GM21529 (cell line): ENCODE measurements at regions not wholly inside any gene's neighbourhood (a gene's known extent, or its start where the extent isn't known, plus 50 kb on each side); places are given as distances from the start of the nearest gene placed in this dataset.
"Not testable (repeated sequence)": the region's sequence is repeated elsewhere in the genome, so short reads cannot be mapped to it uniquely, and the experiment has no call there.

Experiments
- ATAC-seq: cut with Tn5 transposase; IDR thresholded peaks from one replicate; pipeline ENCODE4 v1.9.1; 2021; ENCODE audit not compliant: unreplicated experiment

DNA sequence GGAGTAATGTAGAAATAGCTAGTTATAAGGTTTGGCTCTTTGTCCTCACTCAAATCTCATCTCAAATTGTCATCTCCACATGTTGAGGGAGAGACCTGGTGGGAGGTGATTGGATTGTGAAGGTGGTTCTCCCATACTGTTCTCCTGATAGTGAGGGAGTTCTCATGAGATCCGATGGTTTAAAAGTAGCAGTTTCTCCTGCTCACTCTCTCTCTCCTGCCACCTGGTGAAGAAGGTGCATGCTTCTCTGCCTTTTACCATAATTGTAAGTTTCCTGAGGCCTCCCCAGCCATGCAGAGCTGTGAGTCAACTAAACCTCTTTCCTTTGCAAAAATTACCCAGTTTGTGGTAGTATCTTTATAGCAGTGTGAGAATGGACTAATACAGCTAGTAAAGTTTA lies 849.4 kb downstream of the DACH1 start:
- no peak for ATAC-seq

DNA sequence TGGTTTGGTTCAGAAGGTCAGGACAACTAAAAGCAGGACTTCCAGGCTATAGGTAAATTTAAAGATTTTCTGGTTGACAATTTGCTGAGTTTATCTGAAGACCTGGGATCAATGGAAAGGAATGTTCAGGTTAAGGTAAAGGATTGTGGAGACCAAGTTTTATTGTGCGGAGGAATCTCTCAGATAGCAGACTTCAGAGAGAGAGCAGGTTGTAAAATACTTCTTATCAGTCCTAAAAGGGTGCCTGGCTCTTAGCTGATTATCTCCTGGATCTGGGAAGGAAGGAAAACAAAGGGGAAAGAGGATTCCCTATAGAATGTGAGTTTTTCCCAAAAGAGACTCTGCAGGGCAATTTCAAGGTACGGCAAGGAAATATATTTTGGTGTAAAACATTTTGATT lies 851.5 kb downstream of the DACH1 start:
- ATAC-seq = no peak

DNA sequence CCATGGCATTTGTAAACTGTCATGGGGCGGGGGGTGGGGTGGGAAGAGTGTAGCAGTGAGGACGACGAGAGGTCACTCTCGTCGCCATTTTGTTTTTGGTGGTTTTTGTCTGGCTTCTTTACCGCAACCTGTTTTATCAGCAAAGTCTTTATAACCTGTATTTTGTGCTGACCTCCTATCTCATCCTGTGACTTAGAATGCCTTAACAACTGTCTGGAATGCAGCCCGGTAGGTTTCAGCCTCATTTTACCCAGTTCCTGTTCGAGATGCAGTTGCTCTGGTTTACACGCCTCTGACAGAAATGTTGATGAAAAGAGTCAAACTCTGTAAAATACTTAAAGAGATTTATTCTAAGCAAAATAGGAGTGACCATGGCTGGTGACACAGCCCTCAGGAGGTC lies 852.0 kb downstream of the DACH1 start:
- no peak for ATAC-seq

DNA sequence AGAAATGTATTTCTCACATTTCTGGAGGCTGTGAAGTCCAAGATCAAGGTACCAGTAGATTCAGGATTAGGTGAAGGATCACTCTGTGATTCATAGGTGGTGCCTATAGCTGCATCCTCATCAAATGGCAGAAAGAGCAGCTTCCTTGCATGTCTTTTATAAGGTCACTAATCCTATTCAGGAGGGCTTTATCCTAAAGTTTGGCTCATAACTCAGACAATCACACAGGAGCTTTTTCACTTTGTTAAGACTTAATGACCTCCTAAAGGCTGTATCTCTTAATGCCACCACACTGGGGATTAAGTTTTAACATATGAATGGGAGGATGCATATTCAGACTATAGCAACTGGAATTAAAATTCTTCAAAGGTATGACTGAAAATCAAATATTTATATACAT lies 861.1 kb downstream of the DACH1 start:
- no peak for ATAC-seq

DNA sequence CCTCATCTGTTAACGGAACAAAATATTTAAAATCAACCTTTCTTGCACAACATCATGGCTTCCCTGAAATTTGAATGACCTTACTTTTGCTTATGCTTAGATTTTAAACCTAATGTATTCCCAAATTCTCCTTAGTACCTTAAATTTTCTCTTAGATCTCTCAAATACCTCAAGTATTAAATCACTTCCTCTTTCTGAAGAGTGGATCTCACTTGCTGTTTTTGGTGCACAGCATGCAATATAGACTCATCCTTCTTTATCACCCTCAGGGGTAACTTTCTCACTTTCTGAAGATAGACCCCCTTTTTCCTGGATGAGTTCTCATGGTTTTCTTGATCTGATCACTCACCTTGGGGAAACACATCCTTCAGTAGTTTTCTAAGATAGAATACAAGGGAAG lies 871.7 kb downstream of the DACH1 start:
- ATAC-seq = no peak

DNA sequence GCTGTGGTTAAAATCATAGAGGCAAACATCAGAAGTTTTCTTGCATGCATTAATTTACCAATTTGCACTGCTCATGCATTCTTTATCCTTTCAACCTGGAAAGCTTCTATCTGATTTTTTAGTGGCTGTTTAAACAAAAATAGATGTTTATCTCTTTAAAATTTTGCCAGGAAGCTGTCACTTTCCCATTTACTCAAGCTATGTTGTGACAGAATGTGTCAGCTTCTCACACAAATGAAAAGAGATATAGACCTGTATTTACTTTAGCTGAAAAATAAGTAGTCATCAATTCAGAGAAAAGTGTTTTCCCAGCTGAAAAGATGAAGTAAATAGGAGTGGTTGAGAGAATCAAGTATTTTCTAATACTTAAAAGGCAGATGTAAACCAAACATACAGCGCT lies 872.8 kb downstream of the DACH1 start:
- no peak for ATAC-seq

DNA sequence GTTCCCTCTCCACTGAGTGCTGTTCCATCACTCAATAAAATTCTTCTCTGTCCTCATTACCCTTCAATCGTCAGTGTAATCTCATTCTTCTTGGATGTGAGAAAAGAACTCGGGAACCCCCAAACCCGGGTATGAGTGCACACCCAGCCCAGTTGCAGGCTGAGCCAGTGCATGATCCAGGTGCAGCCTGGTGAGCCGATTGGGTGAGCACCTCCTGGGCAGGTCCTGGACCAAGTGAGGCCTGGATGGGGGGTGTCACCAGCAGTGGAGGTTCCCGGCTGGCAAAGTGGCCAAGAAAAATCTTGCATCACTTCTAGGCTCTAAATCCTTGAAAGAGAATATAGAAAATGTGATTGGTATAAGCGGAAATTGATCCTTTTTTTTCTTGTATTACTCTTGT lies 878.8 kb upstream of the KLHL1 start:
- no peak for ATAC-seq

DNA sequence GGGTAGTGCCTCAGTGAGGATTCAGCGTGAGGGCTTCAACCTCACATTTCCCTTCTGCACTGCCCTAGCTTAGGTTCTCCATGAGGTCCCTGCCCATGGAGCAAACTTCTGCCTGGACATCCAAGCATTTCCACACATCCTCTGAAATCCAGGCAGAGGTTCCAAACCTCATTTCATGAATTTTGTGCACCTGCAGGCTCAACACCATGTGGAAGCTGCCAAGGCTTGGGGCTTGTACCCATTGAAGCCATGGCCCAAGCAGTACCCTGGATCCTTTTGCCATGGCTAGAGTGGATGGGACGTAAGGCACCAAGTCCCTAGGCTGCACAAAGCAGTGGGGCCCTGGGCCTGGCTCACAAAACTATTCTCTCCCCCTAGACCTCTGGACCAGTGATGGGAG lies 877.1 kb upstream of the KLHL1 start:
- ATAC-seq = no peak

DNA sequence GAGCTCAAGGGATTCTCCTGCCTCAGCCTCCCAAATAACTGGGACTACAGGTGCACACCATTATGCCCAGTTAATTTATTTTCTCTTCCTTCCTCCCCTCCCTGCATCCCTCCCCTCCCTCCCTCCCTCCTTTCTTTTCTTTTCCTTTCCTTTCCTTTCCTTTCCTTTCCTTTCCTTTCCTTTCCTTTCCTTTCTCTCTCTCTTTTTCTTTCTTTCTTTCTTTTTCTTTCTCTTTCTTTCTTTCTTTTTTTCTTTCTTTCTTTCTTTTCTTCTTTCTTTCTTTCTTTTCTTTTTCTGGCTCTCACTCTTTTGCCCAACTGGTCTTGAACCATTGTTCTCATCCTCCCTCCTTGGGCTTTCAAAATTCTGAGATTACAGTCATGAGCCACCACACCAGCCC lies 873.0 kb upstream of the KLHL1 start:
- not testable (repeated sequence) for ATAC-seq

DNA sequence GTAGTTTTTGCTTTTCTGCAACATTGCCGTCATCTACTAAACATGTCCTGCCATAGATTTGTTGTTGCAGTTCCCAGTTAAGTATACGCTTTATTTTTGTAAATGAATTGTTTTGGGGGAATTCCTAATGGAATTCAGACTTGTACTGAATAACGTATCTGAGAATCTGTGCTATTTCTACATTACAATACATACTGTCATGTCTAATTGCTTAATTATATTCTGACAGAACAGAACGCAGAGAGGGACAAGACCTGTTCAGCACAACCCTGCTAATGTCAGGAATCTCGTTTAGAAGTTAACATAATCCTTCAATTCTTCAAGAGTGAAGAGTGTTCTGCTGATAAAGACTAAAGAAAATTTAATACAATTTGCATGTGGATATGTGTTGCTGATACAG lies 861.1 kb upstream of the KLHL1 start:
- ATAC-seq = no peak

DNA sequence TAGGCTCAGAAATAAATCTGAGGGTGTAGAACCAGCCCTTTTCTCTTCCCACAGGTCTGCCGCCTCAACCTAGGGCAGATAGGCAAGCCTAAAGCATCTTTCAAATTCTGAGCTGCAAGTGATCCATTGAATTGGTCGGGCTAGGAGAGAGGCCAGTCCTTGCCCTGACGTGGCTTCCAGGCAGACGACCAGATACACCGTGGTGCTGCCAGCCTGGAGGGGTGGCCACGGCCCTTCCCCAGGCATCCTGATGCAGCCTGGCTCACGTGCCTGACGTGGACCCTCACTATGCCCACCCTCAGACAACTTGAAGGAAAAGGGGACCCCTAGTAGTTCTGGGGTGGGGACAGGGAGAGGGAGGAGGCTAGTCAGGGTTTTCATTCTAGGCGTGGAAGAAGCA lies 859.3 kb upstream of the KLHL1 start:
- ATAC-seq = no peak

DNA sequence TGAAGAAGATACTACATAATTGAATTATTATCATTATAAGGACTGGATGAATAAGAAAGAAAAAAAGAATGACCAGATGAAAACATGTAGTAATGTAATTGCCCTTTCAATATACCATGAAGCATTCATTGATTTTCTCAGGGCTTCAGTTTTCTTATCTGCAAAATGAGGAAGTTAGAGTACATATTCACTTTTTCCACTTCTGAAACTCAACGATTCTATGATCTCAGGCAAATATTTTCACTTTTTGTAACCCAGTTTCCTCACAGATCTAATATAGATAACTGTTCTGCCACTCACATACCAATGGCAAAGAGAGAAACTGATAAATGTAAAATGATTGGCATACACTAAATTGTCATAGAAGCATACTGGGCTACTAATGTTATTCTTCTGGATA lies 856.6 kb upstream of the KLHL1 start:
- ATAC-seq = no peak

DNA sequence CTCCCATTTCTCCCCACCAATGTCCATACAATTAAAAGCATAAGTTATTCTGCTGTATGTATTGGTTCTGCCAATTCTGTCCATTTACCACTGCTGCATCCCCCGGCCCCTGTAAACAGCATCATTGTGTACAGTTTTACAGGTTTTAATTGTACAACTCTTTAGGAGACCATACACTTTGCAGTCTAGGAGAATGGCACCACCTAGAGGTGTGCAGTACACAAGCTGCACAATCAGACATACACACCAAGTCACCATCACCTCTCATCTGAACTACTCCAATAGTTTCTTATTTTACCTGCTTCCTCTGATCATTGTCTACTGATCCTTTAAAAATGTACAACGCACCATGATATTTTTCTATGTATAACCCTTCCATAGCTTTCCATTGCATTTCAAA lies 855.9 kb upstream of the KLHL1 start:
- no peak for ATAC-seq

DNA sequence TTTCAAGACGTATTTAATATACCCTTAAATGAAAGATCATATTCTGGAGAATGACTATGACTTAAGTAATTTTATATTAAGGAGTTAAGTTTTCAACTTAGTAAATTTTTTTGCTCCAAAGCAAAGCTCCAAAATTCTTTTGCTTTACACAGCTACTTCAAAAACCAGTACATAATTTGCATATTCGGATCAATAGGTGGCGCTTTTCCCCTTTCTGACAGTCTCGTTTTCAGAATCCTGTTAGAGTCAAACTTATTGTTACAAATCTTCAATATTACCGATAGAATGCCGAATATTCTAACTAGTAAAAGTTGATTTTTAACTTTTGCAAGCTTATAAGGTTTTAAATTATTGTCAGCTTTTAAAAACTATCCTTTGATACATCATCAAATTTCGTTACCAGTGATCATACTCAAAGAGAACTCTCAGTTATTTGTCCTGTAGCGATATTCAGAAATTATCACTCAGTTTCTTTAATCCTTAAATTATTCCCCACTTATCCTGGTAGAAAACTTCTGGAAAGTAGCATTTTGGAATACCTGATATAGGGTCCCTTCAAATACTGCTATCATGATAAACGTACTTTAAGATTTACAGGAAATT lies 852.7 kb upstream of the KLHL1 start:
- ATAC-seq = no peak

DNA sequence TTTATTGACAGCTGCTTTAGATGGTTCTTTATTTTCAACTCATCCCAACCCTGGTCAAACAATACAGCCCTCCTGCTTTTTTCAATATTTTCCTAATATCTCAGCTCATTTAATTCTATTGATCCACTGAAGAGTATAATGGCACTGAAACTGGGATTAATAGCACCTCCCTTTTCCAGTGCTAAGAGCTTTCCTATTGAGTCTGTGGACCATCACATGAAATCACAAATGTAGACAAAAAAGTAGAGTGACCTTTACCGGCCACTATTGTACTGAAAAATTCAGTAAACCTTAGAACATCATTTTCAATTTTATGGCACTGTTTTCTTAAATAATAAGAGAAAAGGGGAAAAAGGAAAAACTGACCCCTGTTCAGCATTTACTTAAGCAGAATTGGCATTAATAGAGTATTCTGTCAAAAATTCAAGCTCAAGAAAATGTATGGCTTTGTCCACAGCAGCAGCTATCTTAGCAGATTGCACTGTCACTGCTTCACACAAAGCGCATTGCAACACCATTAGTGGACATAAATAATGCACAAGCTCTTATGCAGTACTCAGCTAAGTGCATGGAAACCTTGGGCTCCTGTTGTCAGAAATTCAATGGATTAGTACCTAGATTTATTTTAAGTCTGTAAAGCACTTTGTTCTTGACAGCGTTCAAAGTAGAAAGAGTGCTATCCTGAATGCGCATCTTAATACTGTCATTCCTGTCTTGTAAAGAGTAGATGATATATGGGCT lies 851.0 kb upstream of the KLHL1 start:
- ATAC-seq = no peak

DNA sequence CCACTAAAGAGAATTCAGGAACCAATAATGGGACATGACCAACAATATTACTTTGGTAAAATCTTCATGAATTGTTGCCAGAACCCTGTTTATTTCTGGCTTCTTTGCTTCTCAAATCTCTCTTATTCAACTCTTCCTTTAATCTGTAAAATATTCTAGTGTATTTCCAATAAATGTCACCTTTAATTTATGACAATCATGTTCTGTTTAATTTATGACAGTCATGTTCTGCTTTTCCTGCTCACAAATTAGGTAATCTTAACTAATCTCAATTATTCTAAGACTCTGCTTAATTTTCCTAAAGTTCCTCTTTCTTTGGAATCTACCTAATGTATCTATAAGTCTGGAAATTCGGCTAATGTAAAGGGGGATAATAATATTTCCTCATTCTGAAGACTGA lies 847.6 kb upstream of the KLHL1 start:
- no peak for ATAC-seq

DNA sequence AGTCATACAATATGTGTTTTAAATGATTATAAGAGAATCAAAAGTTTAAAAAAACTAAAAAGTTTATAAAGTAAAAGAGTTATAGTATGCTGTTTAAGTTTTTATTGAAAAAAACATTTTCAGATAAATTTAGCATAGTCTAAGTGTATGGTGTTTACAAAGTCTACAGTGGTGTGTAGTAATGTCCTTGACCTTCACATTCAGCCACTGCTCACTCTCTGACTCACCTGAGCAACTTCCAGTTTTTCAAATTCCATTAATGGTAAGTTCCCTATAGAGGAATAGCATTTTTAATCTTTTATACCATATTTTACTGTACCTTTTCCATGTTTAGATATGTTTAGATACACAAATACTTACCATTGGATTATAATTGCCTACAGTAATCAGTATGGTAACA lies 842.4 kb upstream of the KLHL1 start:
- no peak for ATAC-seq

DNA sequence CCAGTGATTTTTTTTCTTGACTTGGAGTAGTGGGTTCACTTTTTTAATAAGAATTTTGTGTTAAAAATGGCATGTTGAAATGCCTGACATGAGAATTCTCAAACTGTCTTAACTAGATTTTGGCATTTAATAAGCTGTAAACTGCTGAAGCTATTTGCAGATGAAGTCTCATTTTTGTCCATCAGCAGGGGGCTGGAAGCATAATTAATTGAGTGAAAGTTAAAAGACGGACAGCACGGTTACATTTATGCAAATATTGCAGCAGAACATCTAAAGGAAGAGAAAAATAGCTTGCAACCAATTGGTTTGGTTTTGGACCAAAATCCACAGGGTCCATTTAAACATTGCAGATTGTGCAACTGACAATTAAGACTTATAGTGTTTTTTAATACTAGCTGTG lies 837.3 kb upstream of the KLHL1 start:
- no peak for ATAC-seq

DNA sequence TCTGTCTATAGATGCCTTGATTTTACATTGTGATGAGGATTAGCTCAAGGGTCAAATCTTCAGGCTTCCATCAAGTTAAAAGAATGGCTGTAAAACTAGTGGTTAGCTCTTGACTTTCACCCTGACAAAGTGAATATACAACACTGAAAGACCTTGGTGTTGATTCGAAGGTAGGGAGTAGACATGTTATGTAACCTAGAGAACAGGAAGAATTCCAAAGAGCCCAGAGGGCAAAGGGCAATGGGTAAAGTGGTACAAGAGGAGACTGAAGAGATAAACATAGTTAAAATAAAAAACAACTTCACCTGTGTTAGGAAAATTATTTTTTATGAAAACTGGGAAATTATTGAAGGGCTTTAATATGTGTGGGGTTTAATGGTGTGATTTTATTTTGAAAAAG lies 833.2 kb upstream of the KLHL1 start:
- ATAC-seq = no peak

DNA sequence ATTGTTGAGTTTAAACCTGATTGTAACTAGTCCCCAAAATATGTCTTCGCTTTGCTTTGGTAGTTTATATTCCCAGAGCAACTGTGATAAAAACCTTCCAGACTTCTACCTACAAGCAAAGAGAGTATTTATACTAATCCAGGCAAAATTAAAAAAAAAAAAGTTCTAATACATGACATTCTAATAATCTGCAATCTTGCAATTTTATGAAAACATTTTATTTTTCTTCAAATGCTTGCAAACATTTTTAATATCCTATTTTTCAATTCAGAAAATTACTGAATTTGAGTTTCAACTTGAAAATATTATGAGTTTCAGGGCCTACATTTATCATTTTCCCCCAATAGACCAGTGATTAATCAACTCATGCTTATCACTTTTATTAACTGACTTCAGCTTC lies 830.2 kb upstream of the KLHL1 start:
- no peak for ATAC-seq

DNA sequence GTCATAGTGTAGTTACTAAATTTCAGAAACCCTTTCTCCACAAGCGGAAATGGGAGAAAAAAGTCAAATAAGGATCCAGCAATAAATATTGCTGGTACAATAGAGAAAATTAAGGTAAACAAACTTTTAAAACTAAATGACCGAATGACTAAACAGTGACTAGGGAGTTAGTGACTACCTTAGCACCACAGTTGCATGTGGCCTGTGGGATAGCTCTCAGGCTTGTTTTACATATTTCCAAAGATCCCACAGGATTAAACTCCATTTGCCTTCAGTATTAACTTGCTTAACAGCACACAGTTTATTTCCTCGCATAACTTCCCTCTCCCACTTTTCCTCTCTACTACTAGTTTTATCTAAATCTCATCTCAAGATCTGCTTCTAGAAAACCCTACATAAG lies 824.3 kb upstream of the KLHL1 start:
- no peak for ATAC-seq

DNA sequence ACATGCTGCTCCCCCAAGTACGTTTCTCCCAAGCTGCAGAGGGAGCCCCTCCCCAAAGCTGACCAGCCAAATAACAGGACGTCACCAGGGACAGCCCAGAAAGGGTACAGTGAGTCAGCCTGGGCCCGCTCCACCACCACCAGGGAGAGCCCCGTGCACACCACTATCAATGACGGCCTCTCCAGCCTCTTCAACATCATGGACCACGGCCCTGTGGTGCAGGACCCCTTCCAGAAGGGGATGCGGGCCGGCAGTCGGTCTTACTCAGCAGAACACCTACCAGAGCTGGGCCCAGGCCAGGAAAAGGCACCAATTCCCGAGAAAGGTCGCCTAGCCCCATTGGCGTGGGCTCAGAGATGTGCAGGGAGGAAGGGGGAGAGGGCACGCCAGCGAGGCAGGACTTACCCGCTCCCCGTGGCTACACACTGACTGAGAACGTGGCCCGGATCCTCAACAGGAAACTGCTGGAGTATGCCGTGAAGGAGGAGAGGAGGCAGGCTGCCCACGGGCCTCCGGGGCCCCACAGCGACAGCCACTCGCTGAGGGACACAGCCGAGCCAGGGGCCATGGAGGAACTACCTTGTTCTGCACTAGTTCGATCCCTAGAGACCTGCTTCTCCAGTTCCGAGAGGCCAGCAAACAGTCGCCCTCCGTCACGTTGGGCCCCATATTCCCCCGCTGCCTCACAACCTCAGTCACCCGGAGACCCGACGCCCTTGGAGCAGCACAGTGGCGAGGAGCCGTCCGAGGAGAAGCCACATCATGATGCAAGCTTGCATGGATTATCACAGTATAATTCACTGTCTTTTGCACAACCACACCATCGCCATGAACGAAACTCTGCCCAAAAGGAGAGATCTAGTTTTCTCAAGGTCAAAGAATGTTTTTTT lies 815.9 kb upstream of the KLHL1 start:
- ATAC-seq = no peak
